ENCODE measurements at regions not wholly inside any gene's neighbourhood (a gene's known extent, or its start where the extent isn't known, plus 50 kb on each side); places are given as distances from the start of the nearest gene placed in this dataset.

DNA sequence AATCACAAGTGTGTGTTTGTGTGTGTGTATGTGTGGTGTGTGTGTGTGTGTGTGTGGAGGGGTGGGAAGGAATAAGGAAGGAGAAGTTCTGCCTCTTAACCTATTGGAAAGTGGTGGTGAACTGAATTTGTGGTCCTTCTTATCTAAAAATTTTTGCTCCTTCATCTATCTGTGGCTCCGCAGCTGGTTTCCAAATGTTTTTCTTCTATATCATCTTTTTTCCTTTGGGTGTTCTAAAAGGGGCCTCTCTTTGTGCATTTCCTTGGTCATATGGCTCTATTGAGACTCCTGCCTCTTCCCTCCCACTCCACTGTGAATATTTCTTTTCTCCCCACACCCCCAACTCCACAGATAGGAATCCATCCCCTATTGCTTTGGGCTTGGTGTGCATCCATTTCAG, 254.9 kb upstream of the CWC22 start:
- TF ChIP-seq POLR2A (IDR thresholded peaks at IDR 0.05) (no peak), CTCF (IDR thresholded peaks at IDR 0.05) (no peak)

Measured in Peyer's patch (tissue), 4 donors.